Upper lobe of left lung (tissue), 4 donors: ENCODE measurements at regions not wholly inside any gene's neighbourhood (a gene's known extent, or its start where the extent isn't known, plus 50 kb on each side); places are given as distances from the start of the nearest gene placed in this dataset.

Experiments
- CTCF ChIP-seq, 6 experiments: fragments of 450-650 bp in 4 of 6; fragments of 200-600 bp in 2 of 6; sonication (generic) in 2 of 6; IDR thresholded peaks; one replicate each; pipeline ENCODE4 v1.5.1; 2016 to 2019; ENCODE audit warnings: antibody characterized with exemption in 6 of 6
- POLR2A ChIP-seq, 4 donors: fragments of 450-650 bp; IDR thresholded peaks; one replicate each; pipeline ENCODE4 v1.5.1; 2016 to 2017; ENCODE audit warnings: antibody characterized with exemption in 4 of 4, mild to moderate bottlenecking in 2 of 4
- POLR2AphosphoS5 ChIP-seq, 2 donors: sonication (generic); formaldehyde crosslinking; IDR thresholded peaks; one replicate each; pipeline ENCODE4 v1.5.1; 2017; ENCODE audit warnings: antibody characterized with exemption in 2 of 2

- TF ChIP-seq CTCF (IDR thresholded peaks at IDR 0.05), result no peak
- no peak for TF ChIP-seq POLR2A (IDR thresholded peaks at IDR 0.05)
- TF ChIP-seq POLR2AphosphoS5 (IDR thresholded peaks at IDR 0.05), result no peak
These were observed 587.1 kb downstream of the ZNF385D start for GRCh38 chr3:21163956-21164355.
